Hepatocyte (in vitro differentiated cells): ENCODE measurements at regions not wholly inside any gene's neighbourhood (a gene's known extent, or its start where the extent isn't known, plus 50 kb on each side); places are given as distances from the start of the nearest gene placed in this dataset.
"Not testable (repeated sequence)": the region's sequence is repeated elsewhere in the genome, so short reads cannot be mapped to it uniquely, and the experiment has no call there.

Experiments
- DNase-seq: peaks from one replicate; pipeline ENCODE4 v3.0.0-alpha.2; 2016; ENCODE audit warnings: low spot score
- H2AFZ ChIP-seq: fragments of 200-600 bp; sonication (generic); 2 replicates; pipeline ENCODE4 v1.6.0; 2016; ENCODE audit warnings: antibody characterized with exemption, mild to moderate bottlenecking
- H3K27ac ChIP-seq: fragments of 200-600 bp; sonication (generic); 2 replicates; pipeline ENCODE4 v1.5.1; 2016; ENCODE audit warnings: mild to moderate bottlenecking
- H3K27me3 ChIP-seq: fragments of 200-600 bp; sonication (generic); 2 replicates; pipeline ENCODE4 v1.6.1; 2016
- H3K36me3 ChIP-seq: fragments of 200-600 bp; sonication (generic); replicated peaks from 2 replicates; pipeline ENCODE4 v1.5.1; 2016; ENCODE audit warnings: low read depth; ENCODE audit not compliant: insufficient read depth
- H3K4me1 ChIP-seq: fragments of 200-600 bp; sonication (generic); 2 replicates; pipeline ENCODE4 v1.5.1; 2016; ENCODE audit warnings: mild to moderate bottlenecking, moderate library complexity; ENCODE audit not compliant: insufficient read depth
- H3K4me2 ChIP-seq: fragments of 200-600 bp; sonication (generic); 2 replicates; pipeline ENCODE4 v1.6.0; 2016
- H3K4me3 ChIP-seq: fragments of 200-600 bp; sonication (generic); 2 replicates; pipeline ENCODE4 v1.5.1; 2016; ENCODE audit warnings: mild to moderate bottlenecking
- H3K79me2 ChIP-seq: fragments of 200-600 bp; sonication (generic); 2 replicates; pipeline ENCODE4 v1.6.0; 2017; ENCODE audit warnings: mild to moderate bottlenecking
- H3K9me2 ChIP-seq: fragments of 200-600 bp; sonication (generic); replicated peaks from 2 replicates; pipeline ENCODE4 v1.6.0; 2017; ENCODE audit warnings: mild to moderate bottlenecking; ENCODE audit not compliant: insufficient read depth
- H3K9me3 ChIP-seq: fragments of 200-600 bp; sonication (generic); 2 replicates; pipeline ENCODE4 v1.5.1; 2016; ENCODE audit warnings: low read depth, mild to moderate bottlenecking
- H4K20me1 ChIP-seq: fragments of 200-600 bp; sonication (generic); 2 replicates; pipeline ENCODE4 v1.6.0; 2016; ENCODE audit warnings: mild to moderate bottlenecking; ENCODE audit not compliant: insufficient read depth, poor library complexity, severe bottlenecking
- CTCF ChIP-seq: fragments of 200-600 bp; sonication (generic); IDR thresholded peaks from 2 replicates; pipeline ENCODE4 v1.5.1; 2016; ENCODE audit warnings: antibody characterized with exemption, mild to moderate bottlenecking; ENCODE audit not compliant: poor library complexity
- EZH2 ChIP-seq: fragments of 200-600 bp; sonication (generic); IDR thresholded peaks from 2 replicates; pipeline ENCODE4 v1.6.1; 2016; ENCODE audit warnings: antibody characterized with exemption, mild to moderate bottlenecking, borderline replicate concordance
- EZH2phosphoT487 ChIP-seq: fragments of 200-600 bp; sonication (generic); IDR thresholded peaks from one replicate; pipeline ENCODE4 v1.6.1; 2018; ENCODE audit warnings: antibody characterized with exemption, mild to moderate bottlenecking, low read depth, moderate library complexity; ENCODE audit not compliant: unreplicated experiment, severe bottlenecking
- WGBS: methylation state at CpG from one replicate; pipeline ENCODE4 v1.1.6; 2016; ENCODE audit warnings: low lambda C conversion rate; ENCODE audit errors: missing lambda C conversion rate; 5-methylcytosine and 5-hydroxymethylcytosine counted together

- no peaks in the 10 kb centered on the region for H4K20me1 ChIP-seq
- no peak overlapping the region for H2AFZ ChIP-seq
- H3K27ac ChIP-seq, result no peak overlapping the region
- no peak overlapping the region for H3K4me3 ChIP-seq
- no peaks in the 10 kb centered on the region for H3K9me2 ChIP-seq
- no peaks in the 10 kb centered on the region for H3K79me2 ChIP-seq
- no peaks in the 10 kb centered on the region for H3K36me3 ChIP-seq
- H3K4me2 ChIP-seq, result no peak overlapping the region
- whole genome bisulfite sequencing, result 54% methylated on average over 1 of the region's 1 CpG
- no peak for TF ChIP-seq EZH2
- no peak for TF ChIP-seq CTCF
- TF ChIP-seq EZH2phosphoT487, result no peak
- DNase-seq, result no peak
- no peaks in the 10 kb centered on the region for H3K9me3 ChIP-seq
- peaks cover 5% of the 10 kb centered on the region for H3K4me1 ChIP-seq
- no peaks in the 10 kb centered on the region for H3K27me3 ChIP-seq
Observed at GRCh38 chr3:34890247-34890646, 749.1 kb upstream of the ARPP21 start.

GRCh38 chr3:34891941-34892340 lies 747.4 kb upstream of the ARPP21 start:
- H3K4me2 ChIP-seq, result no peak overlapping the region
- WGBS, result 92% methylated on average over 3 of the region's 3 CpGs

GRCh38 chr3:34895841-34896240 lies 743.5 kb upstream of the ARPP21 start:
- DNase-seq, result no peak
- H3K9me2 ChIP-seq, result no peaks in the 10 kb centered on the region
- 84% methylated on average over 1 of the region's 1 CpG for WGBS

More at GRCh38 chr3:34891941-34892340, 747.4 kb upstream of the ARPP21 start:
- H3K9me2 ChIP-seq, result no peaks in the 10 kb centered on the region
- no peak overlapping the region for H3K27ac ChIP-seq
- no peak overlapping the region for H2AFZ ChIP-seq
- H3K79me2 ChIP-seq, result no peaks in the 10 kb centered on the region
- H3K9me3 ChIP-seq, result no peaks in the 10 kb centered on the region
- DNase-seq, result no peak
- H3K4me3 ChIP-seq, result no peak overlapping the region
- H4K20me1 ChIP-seq, result no peaks in the 10 kb centered on the region
- H3K36me3 ChIP-seq, result no peaks in the 10 kb centered on the region
- peaks cover 5% of the 10 kb centered on the region for H3K4me1 ChIP-seq
- H3K27me3 ChIP-seq, result no peaks in the 10 kb centered on the region
- TF ChIP-seq CTCF (no peak), EZH2 (no peak), EZH2phosphoT487 (no peak)

GRCh38 chr3:34909679-34910078 lies 729.6 kb upstream of the ARPP21 start:
- not testable (repeated sequence) for H3K4me2 ChIP-seq, H3K27ac ChIP-seq, H3K4me1 ChIP-seq, H3K4me3 ChIP-seq, DNase-seq, H4K20me1 ChIP-seq, H3K36me3 ChIP-seq, H3K79me2 ChIP-seq, H3K9me3 ChIP-seq, H2AFZ ChIP-seq, H3K27me3 ChIP-seq, H3K9me2 ChIP-seq
- 96% methylated on average over 4 of the region's 4 CpGs for WGBS

More at GRCh38 chr3:34895841-34896240, 743.5 kb upstream of the ARPP21 start:
- H3K27ac ChIP-seq, result no peak overlapping the region
- H3K4me1 ChIP-seq, result peaks cover 4% of the 10 kb centered on the region
- no peak overlapping the region for H2AFZ ChIP-seq
- H3K36me3 ChIP-seq, result no peaks in the 10 kb centered on the region
- H3K4me3 ChIP-seq, result no peak overlapping the region
- TF ChIP-seq EZH2 (no peak), CTCF (no peak), EZH2phosphoT487 (no peak)
- no peaks in the 10 kb centered on the region for H3K79me2 ChIP-seq
- no peaks in the 10 kb centered on the region for H3K9me3 ChIP-seq
- H3K4me2 ChIP-seq, result no peak overlapping the region
- no peaks in the 10 kb centered on the region for H4K20me1 ChIP-seq
- no peaks in the 10 kb centered on the region for H3K27me3 ChIP-seq
